Astrocyte (in vitro differentiated cells and primary cell): ENCODE measurements at regions not wholly inside any gene's neighbourhood (a gene's known extent, or its start where the extent isn't known, plus 50 kb on each side); places are given as distances from the start of the nearest gene placed in this dataset.

Experiments used
- DNase-seq: peaks from one replicate; pipeline ENCODE4 v3.0.0-alpha.2; 2010; ENCODE audit warnings: low read depth
- FAIRE-seq: peaks from 2 replicates; lab custom pipeline; 2011; peaks lifted over from hg19 to GRCh38; lab: Jason Lieb, UNC
- H2AFZ ChIP-seq: 2 replicates; pipeline ENCODE4 v1.6.0; 2012; ENCODE audit warnings: low read depth, low read length, inconsistent platforms
- H3K27ac ChIP-seq: 2 replicates; pipeline ENCODE4 v1.5.1; 2011; ENCODE audit warnings: low read depth, low read length, inconsistent platforms
- H3K27me3 ChIP-seq: 2 replicates; pipeline ENCODE4 v1.6.0; 2011; ENCODE audit warnings: low read length, inconsistent platforms; ENCODE audit not compliant: insufficient read depth
- H3K36me3 ChIP-seq: 2 replicates; pipeline ENCODE4 v1.5.1; 2011; ENCODE audit warnings: low read length, inconsistent platforms; ENCODE audit not compliant: insufficient read depth
- H3K4me1 ChIP-seq: 2 replicates; pipeline ENCODE4 v1.5.1; 2011; ENCODE audit warnings: low read length, inconsistent platforms; ENCODE audit not compliant: insufficient read depth
- H3K4me2 ChIP-seq: 2 replicates; pipeline ENCODE4 v1.6.0; 2012; ENCODE audit warnings: low read length, inconsistent platforms
- H3K4me3 ChIP-seq: 2 replicates; pipeline ENCODE4 v1.5.1; 2011; ENCODE audit warnings: low read depth, mild to moderate bottlenecking, low read length, inconsistent platforms; ENCODE audit not compliant: insufficient read depth
- H3K79me2 ChIP-seq: 2 replicates; pipeline ENCODE4 v1.6.0; 2012; ENCODE audit warnings: mild to moderate bottlenecking, low read length, inconsistent platforms; ENCODE audit not compliant: insufficient read depth
- H3K9ac ChIP-seq: 2 replicates; pipeline ENCODE4 v1.6.0; 2012; ENCODE audit warnings: mild to moderate bottlenecking, low read length, inconsistent platforms
- H3K9me3 ChIP-seq: 2 replicates; pipeline ENCODE4 v1.5.1; 2012; ENCODE audit warnings: low read depth, mild to moderate bottlenecking, low read length, inconsistent platforms; ENCODE audit not compliant: insufficient read depth
- H4K20me1 ChIP-seq: 2 replicates; pipeline ENCODE4 v1.6.0; 2012; ENCODE audit warnings: low read length, inconsistent platforms; ENCODE audit not compliant: insufficient read depth
- H3K27ac Mint-ChIP-seq: one replicate; pipeline ENCODE4 v1.8.0; 2021; ENCODE audit warnings: mild to moderate bottlenecking, mixed read lengths; ENCODE audit not compliant: unreplicated experiment
- H3K27me3 Mint-ChIP-seq: one replicate; pipeline ENCODE4 v1.8.0; 2021; ENCODE audit warnings: low read depth, mixed read lengths; ENCODE audit not compliant: unreplicated experiment
- H3K36me3 Mint-ChIP-seq: one replicate; pipeline ENCODE4 v1.8.0; 2021; ENCODE audit warnings: low read depth, mixed read lengths; ENCODE audit not compliant: unreplicated experiment
- H3K4me1 Mint-ChIP-seq: one replicate; pipeline ENCODE4 v1.8.0; 2021; ENCODE audit warnings: low read depth, mixed read lengths; ENCODE audit not compliant: unreplicated experiment
- H3K4me3 Mint-ChIP-seq: one replicate; pipeline ENCODE4 v1.8.0; 2021; ENCODE audit warnings: mild to moderate bottlenecking, moderate library complexity, mixed read lengths; ENCODE audit not compliant: unreplicated experiment
- H3K9me3 Mint-ChIP-seq: one replicate; pipeline ENCODE4 v1.8.0; 2021; ENCODE audit warnings: mild to moderate bottlenecking, mixed read lengths; ENCODE audit not compliant: unreplicated experiment
- EZH2 ChIP-seq: IDR thresholded peaks from 2 replicates; pipeline ENCODE4 v1.6.1; 2012; ENCODE audit warnings: mild to moderate bottlenecking, low read length, inconsistent platforms; ENCODE audit not compliant: insufficient read depth
- TF ChIP-seq, protein P1 (sequence below): IDR thresholded peaks from 2 replicates; pipeline ENCODE4 v1.5.1; 2011; ENCODE audit warnings: low read depth, mild to moderate bottlenecking, inconsistent platforms, low read length, moderate library complexity; ENCODE audit not compliant: insufficient read depth

DNA sequence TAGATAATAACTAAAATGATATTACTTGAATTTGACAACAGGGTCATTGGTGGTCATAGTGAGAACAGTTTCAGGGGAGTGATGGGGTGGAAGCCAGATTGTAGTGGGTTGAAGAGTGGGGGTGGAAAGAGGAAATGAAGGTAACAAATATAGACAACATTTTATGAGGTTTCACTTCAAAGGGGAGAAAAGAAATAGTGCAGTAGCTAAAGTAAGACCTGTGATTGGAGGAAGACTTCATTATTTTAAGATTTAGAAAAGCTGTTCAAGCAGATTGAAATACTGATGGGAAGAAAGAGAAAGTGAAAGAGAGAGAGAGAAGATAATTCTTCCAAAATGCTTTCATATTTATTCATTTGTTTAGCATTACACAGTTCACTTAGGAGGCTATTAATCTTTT lies 52.0 kb upstream of the KCNA3 start:
- Histone ChIP-seq H4K20me1 (no peaks in the 10 kb centered on the region), H3K36me3 (no peaks in the 10 kb centered on the region), H3K9ac (no peak overlapping the region), H3K27me3 (no peaks in the 10 kb centered on the region), H2AFZ (no peak overlapping the region), H3K9me3 (no peaks in the 10 kb centered on the region), H3K27ac (no peak overlapping the region), H3K79me2 (no peaks in the 10 kb centered on the region), H3K4me1 (no peaks in the 10 kb centered on the region), H3K4me2 (no peak overlapping the region), H3K4me3 (no peak overlapping the region)
- DNase-seq (no peak), FAIRE-seq (no peak)
- peaks cover 24% of the 10 kb centered on the region for H3K27me3 Mint-ChIP-seq
- TF ChIP-seq, protein P1, sequence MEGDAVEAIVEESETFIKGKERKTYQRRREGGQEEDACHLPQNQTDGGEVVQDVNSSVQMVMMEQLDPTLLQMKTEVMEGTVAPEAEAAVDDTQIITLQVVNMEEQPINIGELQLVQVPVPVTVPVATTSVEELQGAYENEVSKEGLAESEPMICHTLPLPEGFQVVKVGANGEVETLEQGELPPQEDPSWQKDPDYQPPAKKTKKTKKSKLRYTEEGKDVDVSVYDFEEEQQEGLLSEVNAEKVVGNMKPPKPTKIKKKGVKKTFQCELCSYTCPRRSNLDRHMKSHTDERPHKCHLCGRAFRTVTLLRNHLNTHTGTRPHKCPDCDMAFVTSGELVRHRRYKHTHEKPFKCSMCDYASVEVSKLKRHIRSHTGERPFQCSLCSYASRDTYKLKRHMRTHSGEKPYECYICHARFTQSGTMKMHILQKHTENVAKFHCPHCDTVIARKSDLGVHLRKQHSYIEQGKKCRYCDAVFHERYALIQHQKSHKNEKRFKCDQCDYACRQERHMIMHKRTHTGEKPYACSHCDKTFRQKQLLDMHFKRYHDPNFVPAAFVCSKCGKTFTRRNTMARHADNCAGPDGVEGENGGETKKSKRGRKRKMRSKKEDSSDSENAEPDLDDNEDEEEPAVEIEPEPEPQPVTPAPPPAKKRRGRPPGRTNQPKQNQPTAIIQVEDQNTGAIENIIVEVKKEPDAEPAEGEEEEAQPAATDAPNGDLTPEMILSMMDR, result no peak
- TF ChIP-seq EZH2, result no peak
- no peaks in the 10 kb centered on the region for H3K36me3 Mint-ChIP-seq
- H3K27ac Mint-ChIP-seq, result no peak overlapping the region
- H3K4me3 Mint-ChIP-seq, result no peak overlapping the region
- H3K4me1 Mint-ChIP-seq, result no peaks in the 10 kb centered on the region
- no peaks in the 10 kb centered on the region for H3K9me3 Mint-ChIP-seq
